ENCODE measurements at regions not wholly inside any gene's neighbourhood (a gene's known extent, or its start where the extent isn't known, plus 50 kb on each side); places are given as distances from the start of the nearest gene placed in this dataset.

GRCh38 chr15:57816599-57816998, 110.1 kb downstream of the POLR2M start:
- TF ChIP-seq CTCF (conservative IDR thresholded peaks at IDR 0.05 in 1 of 2, IDR thresholded peaks at IDR 0.05 in 1 of 2; ENCODE audit: low read depth in 1 of 2, low read length in 2 of 2) (no peak), EZH2 (IDR thresholded peaks at IDR 0.05; ENCODE audit: low read length, missing control alignments) (no peak)
